ENCODE measurements at regions not wholly inside any gene's neighbourhood (a gene's known extent, or its start where the extent isn't known, plus 50 kb on each side); places are given as distances from the start of the nearest gene placed in this dataset.

GRCh38 chr13:63299866-63300394 is 1884.3 kb upstream of the PCDH20 start:
- Histone ChIP-seq H3K9me3 (ENCODE audit: control insufficient read depth, low read length) (no peaks in the 10 kb centered on the region), H2AFZ (no peak overlapping the region), H3K4me2 (ENCODE audit: low read length) (no peak overlapping the region), H3K4me1 (no peaks in the 10 kb centered on the region), H3K79me2 (no peaks in the 10 kb centered on the region), H3K27me3 (ENCODE audit: control insufficient read depth, insufficient read depth, low read length) (no peaks in the 10 kb centered on the region), H3K4me3 (ENCODE audit: low read depth, low read length) (no peak overlapping the region), H3K36me3 (ENCODE audit: control insufficient read depth, insufficient read depth, low read length) (no peaks in the 10 kb centered on the region), H3K27ac (no peak overlapping the region), H3K9ac (no peak overlapping the region)
- TF ChIP-seq CTCF (IDR thresholded peaks at IDR 0.05) = no peak

- H3K27me3 ChIP-seq (ENCODE audit: control insufficient read depth, insufficient read depth, low read length) = no peaks in the 10 kb centered on the region
- no peaks in the 10 kb centered on the region for H3K79me2 ChIP-seq
- H3K9ac ChIP-seq = no peak overlapping the region
- H3K4me1 ChIP-seq = no peaks in the 10 kb centered on the region
- no peaks in the 10 kb centered on the region for H3K9me3 ChIP-seq (ENCODE audit: control insufficient read depth, low read length)
- no peaks in the 10 kb centered on the region for H3K36me3 ChIP-seq (ENCODE audit: control insufficient read depth, insufficient read depth, low read length)
- TF ChIP-seq CTCF (IDR thresholded peaks at IDR 0.05) = no peak
- H3K4me3 ChIP-seq (ENCODE audit: low read depth, low read length) = no peak overlapping the region
- no peak overlapping the region for H2AFZ ChIP-seq
- no peak overlapping the region for H3K4me2 ChIP-seq (ENCODE audit: low read length)
- no peak overlapping the region for H3K27ac ChIP-seq
These were observed 1881.5 kb upstream of the PCDH20 start for GRCh38 chr13:63297163-63297562.

GRCh38 chr13:63291701-63292100 is 1876.1 kb upstream of the PCDH20 start:
- H3K9ac ChIP-seq = no peak overlapping the region
- no peaks in the 10 kb centered on the region for H3K9me3 ChIP-seq (ENCODE audit: control insufficient read depth, low read length)
- no peaks in the 10 kb centered on the region for H3K4me1 ChIP-seq
- H3K4me2 ChIP-seq (ENCODE audit: low read length) = no peak overlapping the region
- H3K4me3 ChIP-seq (ENCODE audit: low read depth, low read length) = no peak overlapping the region
- H3K27me3 ChIP-seq (ENCODE audit: control insufficient read depth, insufficient read depth, low read length) = no peaks in the 10 kb centered on the region
- H3K79me2 ChIP-seq = no peaks in the 10 kb centered on the region
- no peak overlapping the region for H3K27ac ChIP-seq
- H3K36me3 ChIP-seq (ENCODE audit: control insufficient read depth, insufficient read depth, low read length) = no peaks in the 10 kb centered on the region
- no peak for TF ChIP-seq CTCF (IDR thresholded peaks at IDR 0.05)
- H2AFZ ChIP-seq = no peak overlapping the region

- Histone ChIP-seq H3K79me2 (no peaks in the 10 kb centered on the region), H3K36me3 (ENCODE audit: control insufficient read depth, insufficient read depth, low read length) (no peaks in the 10 kb centered on the region), H2AFZ (no peak overlapping the region), H3K4me3 (ENCODE audit: low read depth, low read length) (no peak overlapping the region), H3K4me1 (no peaks in the 10 kb centered on the region), H3K9ac (no peak overlapping the region), H3K9me3 (ENCODE audit: control insufficient read depth, low read length) (no peaks in the 10 kb centered on the region), H3K4me2 (ENCODE audit: low read length) (no peak overlapping the region), H3K27ac (no peak overlapping the region), H3K27me3 (ENCODE audit: control insufficient read depth, insufficient read depth, low read length) (no peaks in the 10 kb centered on the region)
- TF ChIP-seq CTCF (IDR thresholded peaks at IDR 0.05) = no peak
These were observed 1872.9 kb upstream of the PCDH20 start for GRCh38 chr13:63288576-63288975.

- no peaks in the 10 kb centered on the region for H3K27me3 ChIP-seq (ENCODE audit: control insufficient read depth, insufficient read depth, low read length)
- no peaks in the 10 kb centered on the region for H3K9me3 ChIP-seq (ENCODE audit: control insufficient read depth, low read length)
- H3K4me1 ChIP-seq = no peaks in the 10 kb centered on the region
- no peak overlapping the region for H3K4me2 ChIP-seq (ENCODE audit: low read length)
- no peak for TF ChIP-seq CTCF (IDR thresholded peaks at IDR 0.05)
- no peaks in the 10 kb centered on the region for H3K79me2 ChIP-seq
- H3K9ac ChIP-seq = no peak overlapping the region
- H3K36me3 ChIP-seq (ENCODE audit: control insufficient read depth, insufficient read depth, low read length) = no peaks in the 10 kb centered on the region
- no peak overlapping the region for H2AFZ ChIP-seq
- H3K27ac ChIP-seq = no peak overlapping the region
- H3K4me3 ChIP-seq (ENCODE audit: low read depth, low read length) = no peak overlapping the region
These were observed 1872.3 kb upstream of the PCDH20 start for GRCh38 chr13:63287926-63288325.

All from parathyroid adenoma (tissue), 2 donors.